IMR-90 (cell line): ENCODE measurements at regions not wholly inside any gene's neighbourhood (a gene's known extent, or its start where the extent isn't known, plus 50 kb on each side); places are given as distances from the start of the nearest gene placed in this dataset.

Experiments used
- BHLHE40 ChIP-seq: fragments of 150-350 bp; IDR thresholded peaks from 2 replicates; pipeline ENCODE4 v1.6.1; 2016; ENCODE audit warnings: mild to moderate bottlenecking, low read depth, low read length
- CEBPB ChIP-seq: IDR thresholded peaks from 2 replicates; pipeline ENCODE4 v1.6.1; 2012; ENCODE audit warnings: low read depth, low read length, improper control_type of control experiment
- FOS ChIP-seq: fragments of 150-350 bp; IDR thresholded peaks from 2 replicates; pipeline ENCODE4 v1.6.1; 2016; ENCODE audit warnings: low read depth, low read length
- NFE2L2 ChIP-seq: fragments of 150-350 bp; IDR thresholded peaks from 2 replicates; pipeline ENCODE4 v1.6.1; 2016; ENCODE audit warnings: low read depth, mild to moderate bottlenecking, low read length
- POLR2A ChIP-seq: IDR thresholded peaks from 2 replicates; pipeline ENCODE4 v1.6.1; 2012; ENCODE audit warnings: mild to moderate bottlenecking, low read depth, low read length
- RAD21 ChIP-seq: IDR thresholded peaks from 2 replicates; pipeline ENCODE4 v1.6.1; 2012; ENCODE audit warnings: low read length, improper control_type of control experiment
- SMC3 ChIP-seq: fragments of 150-350 bp; IDR thresholded peaks from 2 replicates; pipeline ENCODE4 v1.6.1; 2016; ENCODE audit warnings: low read depth, mild to moderate bottlenecking, antibody characterized with exemption, low read length, moderate library complexity
- TF ChIP-seq, protein P1 (sequence below): conservative IDR thresholded peaks from 2 replicates; pipeline ENCODE4 v1.5.1; 2012; ENCODE audit warnings: mild to moderate bottlenecking, low read depth, low read length, improper control_type of control experiment
- TF ChIP-seq, protein P2 (sequence below): fragments of 150-350 bp; IDR thresholded peaks from 2 replicates; pipeline ENCODE4 v1.6.1; 2016; ENCODE audit warnings: low read depth, mild to moderate bottlenecking, low read length, moderate library complexity, borderline replicate concordance

DNA sequence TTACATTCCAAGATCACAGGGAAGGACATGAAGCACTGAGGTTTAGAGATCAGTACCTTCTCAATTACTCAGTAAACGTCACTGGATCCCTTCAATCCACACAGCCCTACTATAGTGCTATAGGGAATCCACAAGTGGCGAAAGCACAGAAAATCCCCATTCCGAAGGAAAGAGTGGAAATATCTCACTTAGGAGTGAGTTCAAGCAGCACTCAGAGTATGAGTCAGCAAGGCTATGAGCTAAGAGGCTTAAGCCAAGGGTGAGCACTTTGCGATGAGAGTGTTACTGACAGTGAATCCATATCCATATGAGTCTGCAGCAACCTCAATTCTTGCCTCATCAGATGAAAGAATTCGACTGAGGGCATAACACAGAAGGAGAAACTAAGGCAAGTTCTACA is 165.1 kb downstream of the VSIG4 start:
- TF ChIP-seq RAD21 = no peak
- no peak for TF ChIP-seq BHLHE40
- no peak for TF ChIP-seq POLR2A
- TF ChIP-seq, protein P1, sequence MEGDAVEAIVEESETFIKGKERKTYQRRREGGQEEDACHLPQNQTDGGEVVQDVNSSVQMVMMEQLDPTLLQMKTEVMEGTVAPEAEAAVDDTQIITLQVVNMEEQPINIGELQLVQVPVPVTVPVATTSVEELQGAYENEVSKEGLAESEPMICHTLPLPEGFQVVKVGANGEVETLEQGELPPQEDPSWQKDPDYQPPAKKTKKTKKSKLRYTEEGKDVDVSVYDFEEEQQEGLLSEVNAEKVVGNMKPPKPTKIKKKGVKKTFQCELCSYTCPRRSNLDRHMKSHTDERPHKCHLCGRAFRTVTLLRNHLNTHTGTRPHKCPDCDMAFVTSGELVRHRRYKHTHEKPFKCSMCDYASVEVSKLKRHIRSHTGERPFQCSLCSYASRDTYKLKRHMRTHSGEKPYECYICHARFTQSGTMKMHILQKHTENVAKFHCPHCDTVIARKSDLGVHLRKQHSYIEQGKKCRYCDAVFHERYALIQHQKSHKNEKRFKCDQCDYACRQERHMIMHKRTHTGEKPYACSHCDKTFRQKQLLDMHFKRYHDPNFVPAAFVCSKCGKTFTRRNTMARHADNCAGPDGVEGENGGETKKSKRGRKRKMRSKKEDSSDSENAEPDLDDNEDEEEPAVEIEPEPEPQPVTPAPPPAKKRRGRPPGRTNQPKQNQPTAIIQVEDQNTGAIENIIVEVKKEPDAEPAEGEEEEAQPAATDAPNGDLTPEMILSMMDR = no peak
- TF ChIP-seq, protein P2, sequence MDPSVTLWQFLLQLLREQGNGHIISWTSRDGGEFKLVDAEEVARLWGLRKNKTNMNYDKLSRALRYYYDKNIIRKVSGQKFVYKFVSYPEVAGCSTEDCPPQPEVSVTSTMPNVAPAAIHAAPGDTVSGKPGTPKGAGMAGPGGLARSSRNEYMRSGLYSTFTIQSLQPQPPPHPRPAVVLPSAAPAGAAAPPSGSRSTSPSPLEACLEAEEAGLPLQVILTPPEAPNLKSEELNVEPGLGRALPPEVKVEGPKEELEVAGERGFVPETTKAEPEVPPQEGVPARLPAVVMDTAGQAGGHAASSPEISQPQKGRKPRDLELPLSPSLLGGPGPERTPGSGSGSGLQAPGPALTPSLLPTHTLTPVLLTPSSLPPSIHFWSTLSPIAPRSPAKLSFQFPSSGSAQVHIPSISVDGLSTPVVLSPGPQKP = no peak
- TF ChIP-seq CEBPB = no peak
- TF ChIP-seq SMC3 = no peak
- TF ChIP-seq FOS = no peak
- TF ChIP-seq NFE2L2 = no peak
